OCI-LY1 (cell line): ENCODE measurements at regions not wholly inside any gene's neighbourhood (a gene's known extent, or its start where the extent isn't known, plus 50 kb on each side); places are given as distances from the start of the nearest gene placed in this dataset.

Source experiments
- H2AFZ ChIP-seq: fragments of 200-600 bp; sonication (generic), shearing (Covaris generic); 2 replicates; pipeline ENCODE4 v1.6.0; 2014; ENCODE audit warnings: antibody characterized with exemption, mild to moderate bottlenecking, low read length
- H3F3A ChIP-seq: fragments of 200-600 bp; sonication (generic), shearing (Covaris generic); 2 replicates; pipeline ENCODE4 v1.6.0; 2014; ENCODE audit warnings: mild to moderate bottlenecking, antibody characterized with exemption, low read length, moderate library complexity; ENCODE audit not compliant: insufficient read depth
- H3K27ac ChIP-seq: fragments of 200-600 bp; sonication (generic); 2 replicates; pipeline ENCODE4 v1.5.1; 2014; ENCODE audit warnings: low read length, mixed run types, mild to moderate bottlenecking, low read depth; ENCODE audit not compliant: poor library complexity, severe bottlenecking
- H3K27me3 ChIP-seq: fragments of 200-600 bp; sonication (generic); 2 replicates; pipeline ENCODE4 v1.6.0; 2014; ENCODE audit warnings: antibody characterized with exemption, mild to moderate bottlenecking, low read length, moderate library complexity; ENCODE audit not compliant: insufficient read depth
- H3K36me3 ChIP-seq: fragments of 200-600 bp; sonication (generic); 2 replicates; pipeline ENCODE4 v1.6.1; 2014; ENCODE audit warnings: mild to moderate bottlenecking, antibody characterized with exemption, low read length, moderate library complexity, mixed read lengths; ENCODE audit not compliant: insufficient read depth
- H3K4me1 ChIP-seq: fragments of 200-600 bp; sonication (generic); 2 replicates; pipeline ENCODE4 v1.5.1; 2014; ENCODE audit warnings: mild to moderate bottlenecking, low read length, moderate library complexity; ENCODE audit not compliant: insufficient read depth, severe bottlenecking
- H3K4me2 ChIP-seq: fragments of 200-600 bp; sonication (generic), shearing (Covaris generic); 2 replicates; pipeline ENCODE4 v1.6.1; 2014; ENCODE audit warnings: low read length
- H3K4me3 ChIP-seq: fragments of 200-600 bp; sonication (generic); 2 replicates; pipeline ENCODE4 v1.5.1; 2014; ENCODE audit warnings: low read length, low read depth, mild to moderate bottlenecking, mixed read lengths; ENCODE audit not compliant: poor library complexity, severe bottlenecking
- H3K79me2 ChIP-seq: fragments of 200-600 bp; shearing (Covaris generic); 2 replicates; pipeline ENCODE4 v1.6.1; 2016; ENCODE audit warnings: mixed run types, low read length, mixed read lengths; ENCODE audit not compliant: insufficient read depth
- H3K9ac ChIP-seq: fragments of 200-600 bp; sonication (generic), shearing (Covaris generic); 2 replicates; pipeline ENCODE4 v1.6.1; 2014; ENCODE audit warnings: mild to moderate bottlenecking, low read length, mixed read lengths
- H3K9me2 ChIP-seq: fragments of 200-600 bp; sonication (generic), shearing (Covaris generic); 2 replicates; pipeline ENCODE4 v1.6.1; 2014; ENCODE audit warnings: low read depth, mild to moderate bottlenecking, low read length, mixed read lengths
- H3K9me3 ChIP-seq: fragments of 200-600 bp; shearing (Covaris generic); 2 replicates; pipeline ENCODE4 v1.6.1; 2014; ENCODE audit warnings: low read length, mixed read lengths
- H4K20me1 ChIP-seq: fragments of 200-600 bp; sonication (generic), shearing (Covaris generic); 2 replicates; pipeline ENCODE4 v1.6.0; 2016; ENCODE audit warnings: mild to moderate bottlenecking, low read length; ENCODE audit not compliant: insufficient read depth
- CTCF ChIP-seq: fragments of 200-600 bp; sonication (generic), shearing (Covaris generic); IDR thresholded peaks from 2 replicates; pipeline ENCODE4 v1.5.1; 2017; ENCODE audit warnings: mild to moderate bottlenecking, antibody characterized with exemption, low read length, moderate library complexity, mixed read lengths
- EZH2 ChIP-seq: fragments of 200-600 bp; sonication (generic), shearing (Covaris generic); IDR thresholded peaks from 2 replicates; pipeline ENCODE4 v1.8.0; 2017; ENCODE audit warnings: borderline replicate concordance, mixed run types, mild to moderate bottlenecking, antibody characterized with exemption, low read length, moderate library complexity, mixed read lengths

DNA sequence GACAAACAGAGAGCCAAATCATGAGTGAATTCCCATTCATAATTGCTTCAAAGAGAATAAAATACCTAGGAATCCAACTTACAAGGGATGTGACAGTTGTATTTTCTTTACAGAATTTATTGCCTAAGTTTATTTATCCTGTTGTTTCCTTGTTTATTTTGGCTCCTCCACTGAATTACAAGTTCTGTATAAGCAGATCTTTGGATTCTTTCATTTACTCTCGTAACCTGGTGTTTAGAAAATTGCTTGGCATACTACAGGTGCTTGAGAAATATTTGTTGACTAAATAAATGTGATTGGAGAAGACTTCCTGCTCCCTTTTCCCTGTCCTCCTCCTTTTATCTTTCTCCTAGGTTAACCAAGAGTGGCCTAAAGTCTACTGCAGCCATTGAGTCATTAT lies 455.6 kb downstream of the TMEM38B start:
- Histone ChIP-seq H3F3A (no peaks in the 10 kb centered on the region), H4K20me1 (no peaks in the 10 kb centered on the region), H3K9me2 (no peaks in the 10 kb centered on the region), H2AFZ (no peak overlapping the region), H3K27ac (no peak overlapping the region), H3K4me1 (no peaks in the 10 kb centered on the region), H3K9me3 (no peaks in the 10 kb centered on the region), H3K79me2 (no peaks in the 10 kb centered on the region), H3K4me3 (no peak overlapping the region), H3K27me3 (no peaks in the 10 kb centered on the region), H3K4me2 (no peak overlapping the region), H3K9ac (no peak overlapping the region), H3K36me3 (no peaks in the 10 kb centered on the region)
- TF ChIP-seq CTCF (no peak), EZH2 (no peak)

DNA sequence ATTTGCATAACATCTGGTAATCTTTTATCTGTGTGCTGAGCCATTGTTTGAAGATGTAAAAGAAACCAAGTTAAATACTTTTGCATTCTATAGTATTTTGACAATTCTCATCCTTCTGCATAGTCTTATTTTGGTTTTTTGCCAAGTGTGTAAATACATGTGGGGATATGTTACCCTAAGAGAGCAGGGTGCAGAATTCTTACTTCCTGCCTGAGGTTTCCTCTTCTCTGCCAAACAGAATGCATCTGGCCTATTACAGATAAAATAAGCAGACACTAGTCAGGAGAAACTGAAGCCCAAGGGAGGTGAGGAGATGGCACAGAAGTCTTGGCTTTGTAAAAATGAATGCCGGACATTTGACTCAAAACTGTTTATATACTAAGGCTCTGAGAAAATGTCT lies 462.1 kb downstream of the TMEM38B start:
- no peak overlapping the region for H2AFZ ChIP-seq
- H3K9ac ChIP-seq = no peak overlapping the region
- no peaks in the 10 kb centered on the region for H3K36me3 ChIP-seq
- H3K9me2 ChIP-seq = no peaks in the 10 kb centered on the region
- no peak overlapping the region for H3K4me2 ChIP-seq
- no peaks in the 10 kb centered on the region for H3K9me3 ChIP-seq
- no peaks in the 10 kb centered on the region for H4K20me1 ChIP-seq
- H3K4me1 ChIP-seq = no peaks in the 10 kb centered on the region
- no peaks in the 10 kb centered on the region for H3K79me2 ChIP-seq
- no peak overlapping the region for H3K27ac ChIP-seq
- no peak for TF ChIP-seq EZH2
- TF ChIP-seq CTCF = no peak
- no peak overlapping the region for H3K4me3 ChIP-seq
- no peaks in the 10 kb centered on the region for H3K27me3 ChIP-seq
- no peaks in the 10 kb centered on the region for H3F3A ChIP-seq

DNA sequence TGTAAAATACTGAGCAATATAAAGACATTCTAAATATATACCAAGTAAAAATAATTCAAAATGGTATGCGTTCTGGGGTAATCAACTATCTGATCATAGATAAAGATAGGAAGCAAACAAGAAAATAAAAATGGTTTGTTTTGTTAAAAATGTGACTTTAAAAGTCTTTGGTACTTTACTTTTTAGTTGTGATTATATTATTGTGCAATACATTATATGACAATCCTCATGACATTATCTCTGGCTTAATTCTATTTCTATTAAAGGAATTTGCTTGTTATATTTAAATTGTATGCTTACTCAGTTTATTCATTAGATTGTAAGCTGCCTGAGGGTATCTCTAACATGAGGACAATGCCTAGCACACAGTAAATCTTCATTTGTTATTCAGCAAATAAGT lies 477.9 kb downstream of the TMEM38B start:
- H3K9me2 ChIP-seq = no peaks in the 10 kb centered on the region
- no peak overlapping the region for H3K27ac ChIP-seq
- no peak overlapping the region for H2AFZ ChIP-seq
- H4K20me1 ChIP-seq = no peaks in the 10 kb centered on the region
- no peak overlapping the region for H3K9ac ChIP-seq
- H3K36me3 ChIP-seq = no peaks in the 10 kb centered on the region
- no peaks in the 10 kb centered on the region for H3K4me1 ChIP-seq
- H3K4me3 ChIP-seq = no peak overlapping the region
- H3K4me2 ChIP-seq = no peak overlapping the region
- no peaks in the 10 kb centered on the region for H3K79me2 ChIP-seq
- H3F3A ChIP-seq = no peaks in the 10 kb centered on the region
- TF ChIP-seq EZH2 (no peak), CTCF (no peak)
- H3K27me3 ChIP-seq = no peaks in the 10 kb centered on the region
- H3K9me3 ChIP-seq = no peaks in the 10 kb centered on the region
